ENCODE measurements at regions not wholly inside any gene's neighbourhood (a gene's known extent, or its start where the extent isn't known, plus 50 kb on each side); places are given as distances from the start of the nearest gene placed in this dataset.

- no peak for DNase-seq (ENCODE audit: low read depth in 2 of 2)
Measured at GRCh38 chr9:78788101-78788500, 491.2 kb downstream of the PSAT1 start.

GRCh38 chr9:78791779-78792178 is 494.9 kb downstream of the PSAT1 start:
- DNase-seq (ENCODE audit: low read depth in 2 of 2) = no peak

DNA sequence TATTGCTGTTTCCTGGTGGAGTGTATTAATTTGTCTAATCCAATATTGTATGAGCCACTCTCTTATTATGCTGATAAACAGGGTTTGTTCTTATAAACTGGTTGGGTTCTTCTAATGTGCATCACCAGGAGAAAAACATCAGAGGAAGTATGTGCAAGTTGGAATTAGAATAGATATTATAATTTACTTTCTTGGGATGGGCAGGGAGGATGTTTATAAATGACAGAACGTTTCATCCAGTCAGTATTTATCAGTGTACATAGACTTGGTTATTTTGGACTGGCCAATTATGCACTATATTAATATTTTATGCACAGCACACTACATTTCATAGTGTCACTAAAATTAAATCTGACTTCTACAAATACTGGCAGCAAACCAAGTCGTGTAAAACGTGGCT is 495.8 kb downstream of the PSAT1 start:
- DNase-seq (ENCODE audit: low read depth in 2 of 2) = no peak

DNA sequence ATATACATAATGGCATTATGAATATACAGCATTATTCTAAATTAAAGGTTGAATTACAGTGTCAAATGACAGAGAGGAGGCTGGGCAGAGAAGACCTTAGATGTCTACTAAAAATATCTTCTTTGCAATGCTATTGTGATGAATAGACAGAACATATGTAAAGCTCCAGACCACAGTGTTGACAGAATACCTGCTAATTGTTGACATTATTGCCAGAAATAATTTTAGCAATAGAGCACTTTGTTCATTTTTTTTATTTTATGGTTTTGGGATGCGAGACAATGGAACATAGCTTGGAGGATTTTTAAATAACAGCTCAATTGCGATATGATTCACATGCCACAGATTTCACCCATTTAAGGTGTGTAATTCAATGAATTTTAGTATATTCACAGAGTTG is 508.8 kb downstream of the PSAT1 start:
- no peak for DNase-seq (ENCODE audit: low read depth in 2 of 2)

DNA sequence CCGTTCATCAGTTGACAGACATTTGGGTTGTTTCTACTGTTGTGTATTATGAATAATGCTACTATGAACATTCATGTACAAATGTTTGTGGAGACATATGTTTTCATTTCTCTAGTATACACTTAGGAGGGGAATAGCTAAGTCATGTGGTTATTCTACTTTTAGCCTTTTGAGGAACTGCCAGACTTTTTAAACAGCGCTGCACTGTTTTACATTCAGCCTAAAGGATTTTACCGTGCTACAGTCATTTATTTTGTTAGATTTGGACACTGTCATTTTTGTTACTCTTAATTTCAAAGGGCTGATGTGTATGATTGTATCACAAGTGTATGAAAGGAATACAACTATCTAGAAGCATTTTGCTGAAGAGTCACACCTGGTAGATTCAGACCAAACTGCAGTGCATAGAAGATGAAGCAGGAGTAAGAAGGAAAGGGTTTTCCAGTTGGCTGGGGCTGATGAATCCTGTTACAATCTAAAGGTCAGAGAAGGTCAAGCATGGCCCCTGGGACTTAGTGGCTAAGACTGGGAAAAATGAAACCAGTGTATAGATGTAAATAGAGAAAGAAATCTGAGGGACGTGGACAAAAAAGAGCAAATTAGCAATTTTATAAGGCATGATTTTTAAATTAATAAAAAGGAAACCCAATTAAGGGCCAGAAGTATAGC is 509.7 kb downstream of the PSAT1 start:
- DNase-seq (ENCODE audit: low read depth in 2 of 2) = no peak

DNA sequence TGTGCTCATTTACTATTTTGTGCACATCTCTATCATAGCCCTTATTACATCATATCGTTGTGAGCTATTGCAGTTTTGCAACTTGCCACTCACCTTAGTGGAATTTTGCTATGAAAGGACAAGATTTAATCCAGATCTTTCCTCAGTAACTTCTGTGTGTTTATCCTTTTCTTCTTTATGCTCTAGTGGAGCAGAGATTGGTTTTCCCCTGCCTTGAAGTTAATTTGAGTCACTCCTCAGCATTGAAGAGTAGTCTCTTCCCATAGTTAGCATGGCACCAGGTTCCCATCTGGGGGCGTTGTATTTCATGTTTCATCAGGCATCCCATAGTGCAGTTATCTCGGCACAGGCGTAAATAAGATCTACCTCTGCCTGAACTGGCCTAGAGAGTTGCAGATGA is 510.4 kb downstream of the PSAT1 start:
- DNase-seq (ENCODE audit: low read depth in 2 of 2) = no peak

GRCh38 chr9:78808048-78808447 is 511.1 kb downstream of the PSAT1 start:
- no peak for DNase-seq (ENCODE audit: low read depth in 2 of 2)

DNA sequence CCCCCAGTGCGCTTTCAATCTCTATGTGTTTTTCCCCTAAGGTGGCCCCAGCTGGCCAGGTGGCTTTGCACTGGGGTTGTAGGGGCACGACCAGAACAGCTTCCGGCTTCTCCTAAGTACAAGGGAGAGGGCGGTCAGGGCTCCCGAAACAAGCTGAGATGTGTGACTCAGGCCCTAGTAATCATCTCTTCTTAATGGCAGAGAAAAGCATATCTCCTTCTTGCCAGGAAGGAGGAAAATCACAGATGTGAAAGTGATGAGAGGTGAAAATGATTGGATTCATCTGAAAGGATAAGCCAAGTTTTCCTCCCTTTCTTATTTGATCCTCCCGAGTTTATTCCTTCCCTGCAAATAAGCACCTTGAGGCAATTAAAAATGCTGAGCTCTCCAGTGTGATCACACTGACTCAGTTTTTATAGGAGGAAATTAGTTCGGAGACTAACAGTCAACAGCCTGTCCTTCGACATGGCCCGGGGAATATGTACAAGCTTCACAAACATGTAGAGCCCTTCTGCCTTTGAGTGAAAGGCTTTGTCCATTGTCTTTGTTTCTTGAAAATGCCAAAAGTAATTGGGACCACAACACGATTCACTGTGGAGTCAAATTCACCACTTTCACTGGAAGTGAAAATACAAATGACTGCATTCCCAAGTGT is 514.8 kb downstream of the PSAT1 start:
- DNase-seq (ENCODE audit: low read depth in 2 of 2) = no peak

GRCh38 chr9:78812665-78813064 is 515.7 kb downstream of the PSAT1 start:
- DNase-seq (ENCODE audit: low read depth in 2 of 2) = no peak

DNA sequence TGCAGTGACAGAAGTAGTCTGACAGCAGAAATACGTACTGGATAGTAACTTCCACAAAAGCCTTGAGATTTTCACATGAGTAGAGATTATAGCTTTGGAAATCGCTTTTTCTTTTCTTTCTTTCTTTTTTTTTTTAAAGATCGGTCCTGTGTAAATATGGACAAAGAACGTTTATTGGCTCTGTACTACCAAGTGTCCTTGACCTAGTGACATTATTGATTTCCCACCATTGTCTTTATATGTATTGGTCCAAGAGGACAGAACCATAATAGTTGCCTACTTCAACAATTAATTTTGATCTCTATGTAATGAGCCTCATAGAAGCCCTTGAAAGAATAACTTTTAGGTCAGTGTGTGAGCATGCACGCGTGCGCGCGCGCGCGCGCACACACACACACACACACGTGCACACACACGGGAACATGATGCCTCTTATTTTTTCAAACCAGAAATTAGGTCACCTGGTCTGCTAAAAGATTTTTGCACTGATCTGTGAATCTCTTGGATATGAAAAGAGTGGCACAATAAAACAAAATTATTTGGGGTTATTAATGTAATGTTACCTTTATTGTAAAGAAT is 516.8 kb downstream of the PSAT1 start:
- no peak for DNase-seq (ENCODE audit: low read depth in 2 of 2)

DNA sequence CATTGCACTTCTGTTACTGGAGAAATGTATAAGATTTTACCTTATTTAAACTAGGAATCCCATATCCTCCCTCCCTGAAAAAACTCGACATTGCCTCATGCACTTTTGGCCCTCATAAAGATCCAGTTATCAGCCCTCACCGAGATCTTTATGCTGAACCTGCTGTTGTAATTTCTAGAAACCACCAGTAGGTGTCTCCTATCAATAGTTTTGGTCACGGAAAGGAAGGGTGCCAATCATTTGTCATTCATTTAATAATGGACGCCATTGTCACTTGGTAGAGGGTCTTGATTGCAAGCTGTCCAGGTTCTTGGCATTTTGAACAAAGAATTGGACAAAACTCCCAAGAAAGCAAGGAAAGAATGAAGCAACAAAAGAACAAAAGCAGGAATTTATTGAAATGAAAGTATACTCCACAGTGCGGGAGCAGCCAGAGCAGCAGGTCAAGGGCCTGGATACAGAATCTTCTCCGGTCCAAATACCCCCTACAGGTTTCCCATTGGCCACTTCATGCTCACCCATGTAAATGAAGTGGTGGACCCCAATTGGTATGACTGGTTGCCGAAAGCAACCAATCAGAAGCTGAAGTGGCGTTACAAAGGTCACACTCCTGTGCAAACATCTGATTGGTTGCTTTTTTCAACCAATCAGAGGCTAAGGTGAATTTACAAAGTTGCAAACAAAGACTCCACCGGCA is 524.3 kb downstream of the PSAT1 start:
- no peak for DNase-seq (ENCODE audit: low read depth in 2 of 2)

DNA sequence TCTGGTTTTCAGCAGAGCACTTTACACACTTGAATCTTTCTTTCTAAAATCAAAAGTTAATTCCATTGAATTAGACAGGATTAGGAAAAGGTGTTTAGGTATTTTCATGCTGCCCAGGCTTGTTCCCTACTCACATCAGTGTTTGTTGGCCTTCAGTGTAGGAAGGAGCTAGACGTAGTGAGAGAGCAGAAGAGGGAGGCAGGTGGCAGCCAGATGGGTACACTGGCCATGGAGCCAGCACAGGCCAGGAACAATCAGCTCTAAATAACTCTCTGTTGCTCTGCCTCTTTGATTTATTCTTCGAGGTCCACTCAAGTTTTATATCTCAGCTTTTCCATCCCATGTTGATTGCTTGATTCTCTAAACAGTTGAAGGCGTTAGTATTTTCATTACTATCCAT is 529.6 kb downstream of the PSAT1 start:
- DNase-seq (ENCODE audit: low read depth in 2 of 2) = no peak

DNA sequence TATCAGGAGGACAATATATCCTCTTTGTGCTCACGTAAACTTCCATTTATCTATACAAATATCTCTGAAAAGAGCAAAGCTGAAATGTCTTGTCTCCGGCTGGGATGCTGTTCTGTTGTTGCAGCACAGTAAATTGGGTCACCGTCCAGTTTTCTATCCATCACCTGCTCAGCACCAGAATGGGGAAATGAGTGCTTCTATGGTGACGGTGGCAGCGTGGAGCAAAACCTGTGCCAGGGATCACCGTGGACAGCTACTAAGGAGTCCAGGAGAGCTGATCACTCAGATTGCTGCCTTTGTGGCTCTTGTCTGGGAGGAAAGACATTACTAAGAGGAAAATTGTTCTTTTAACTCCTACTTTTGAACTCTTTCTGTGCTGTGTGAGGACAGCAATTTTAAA is 531.6 kb downstream of the PSAT1 start:
- no peak for DNase-seq (ENCODE audit: low read depth in 2 of 2)

- no peak for DNase-seq (ENCODE audit: low read depth in 2 of 2)
Measured at GRCh38 chr9:78830301-78830700, 533.4 kb downstream of the PSAT1 start.

GRCh38 chr9:78831726-78832125 is 534.8 kb downstream of the PSAT1 start:
- DNase-seq (ENCODE audit: low read depth in 2 of 2) = no peak

- no peak for DNase-seq (ENCODE audit: low read depth in 2 of 2)
Measured at GRCh38 chr9:78835928-78836450, 539.1 kb downstream of the PSAT1 start.

- no peak for DNase-seq (ENCODE audit: low read depth in 2 of 2)
Measured at GRCh38 chr9:78839252-78839651, 542.3 kb downstream of the PSAT1 start.

DNA sequence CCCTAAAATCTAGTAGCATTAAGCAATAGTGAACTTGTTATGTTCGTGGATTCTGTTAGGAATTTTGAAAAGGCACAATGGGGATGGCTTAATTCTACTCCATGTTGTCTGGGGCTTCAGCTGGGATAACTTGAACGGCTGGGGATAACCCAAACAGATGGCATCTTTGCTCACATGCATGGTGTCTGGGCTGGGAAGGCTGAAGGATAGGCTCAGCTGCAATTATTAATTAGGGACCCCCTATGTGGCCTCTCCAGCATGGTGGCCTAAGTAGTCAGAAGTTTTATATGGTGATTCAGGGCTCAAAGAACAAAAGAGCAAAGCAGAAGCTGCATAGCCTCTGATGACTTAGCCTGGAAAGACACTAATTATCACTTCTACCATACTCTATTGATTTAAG is 551.1 kb downstream of the PSAT1 start:
- DNase-seq (ENCODE audit: low read depth in 2 of 2) = no peak

- DNase-seq (ENCODE audit: low read depth in 2 of 2) = no peak
Measured at GRCh38 chr9:78856144-78856543, 559.2 kb downstream of the PSAT1 start.

- DNase-seq (ENCODE audit: low read depth in 2 of 2) = no peak
Measured at GRCh38 chr9:78856781-78857180, 559.9 kb downstream of the PSAT1 start.

DNA sequence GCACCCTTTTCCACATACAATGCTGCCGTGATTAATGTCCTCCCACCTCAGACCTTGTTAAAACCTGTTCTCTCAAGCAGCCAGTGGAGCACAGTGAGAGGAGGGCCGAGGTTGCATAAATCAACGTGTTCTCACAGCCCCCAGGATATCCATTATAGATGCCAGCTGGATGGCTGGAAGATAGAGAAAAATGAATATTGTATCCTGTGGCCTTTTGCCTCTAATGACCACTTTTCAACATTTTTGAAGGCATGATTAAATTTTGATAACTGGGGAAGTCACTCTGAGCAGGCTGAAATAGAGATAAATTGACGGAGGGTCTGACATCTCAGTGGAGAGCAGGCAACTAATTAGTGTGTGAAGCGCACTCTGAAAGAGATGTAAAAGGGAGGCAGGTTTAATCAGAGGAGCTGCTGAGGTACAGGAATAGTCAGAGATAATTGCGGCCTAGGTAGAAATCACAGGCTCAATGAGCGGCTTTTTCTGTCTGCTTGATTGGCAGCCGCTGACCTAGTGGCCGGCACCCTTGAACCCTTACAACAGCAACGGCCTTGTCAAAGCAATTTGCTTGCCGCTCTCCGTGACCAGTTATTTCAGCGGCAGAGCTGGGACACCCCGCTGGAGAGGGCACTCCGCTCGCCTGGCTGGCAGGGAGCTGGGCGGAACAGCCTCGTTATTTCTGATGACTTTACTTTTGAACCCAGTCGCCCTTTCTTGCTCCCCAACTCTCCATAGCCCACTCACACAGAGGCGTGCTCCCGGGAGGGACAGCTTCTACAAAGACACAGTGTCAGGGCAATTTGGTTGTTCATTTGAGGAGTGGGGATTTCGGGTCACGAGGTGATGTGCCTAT is 560.7 kb downstream of the PSAT1 start:
- no peak for DNase-seq (ENCODE audit: low read depth in 2 of 2)

DNA sequence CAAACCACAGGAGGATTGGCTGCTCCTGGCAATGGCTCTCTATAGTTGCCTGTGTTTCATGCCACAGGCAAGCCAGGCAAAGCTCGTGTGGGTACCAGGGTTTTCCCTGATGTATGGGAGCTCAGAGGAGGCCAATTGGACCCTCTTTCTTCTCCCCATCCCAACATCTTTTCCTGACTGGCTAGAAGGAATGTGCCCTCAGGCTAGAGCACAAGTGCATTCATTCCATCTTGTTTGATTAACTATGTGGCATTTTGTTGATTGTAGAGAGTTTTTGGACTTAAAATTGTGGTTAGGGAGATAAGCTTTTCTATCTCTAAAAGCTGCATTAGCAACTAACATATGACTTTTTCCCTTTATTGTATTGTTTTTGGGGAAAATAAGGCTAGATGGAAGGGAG is 561.3 kb downstream of the PSAT1 start:
- DNase-seq (ENCODE audit: low read depth in 2 of 2) = no peak

Data from stimulated activated CD4-positive, alpha-beta T cell treated with anti-CD3 and anti-CD28 coated beads, Interleukin-1b, Interleukin-23, amount 100 ng/mL, for 4 hours (primary cell).